GM19468 (cell line): ENCODE measurements at regions not wholly inside any gene's neighbourhood (a gene's known extent, or its start where the extent isn't known, plus 50 kb on each side); places are given as distances from the start of the nearest gene placed in this dataset.
A peak's percentile ranks its signal among the peaks of the same experiment; 100 is the strongest.
"Not testable (repeated sequence)": the region's sequence is repeated elsewhere in the genome, so short reads cannot be mapped to it uniquely, and the experiment has no call there.

Experiments used
- ATAC-seq: cut with Tn5 transposase; IDR thresholded peaks from one replicate; pipeline ENCODE4 v1.9.1; 2021; ENCODE audit warnings: mild to moderate bottlenecking, moderate library complexity, moderate number of reproducible peaks; ENCODE audit not compliant: unreplicated experiment; ENCODE audit errors: extremely low read depth

DNA sequence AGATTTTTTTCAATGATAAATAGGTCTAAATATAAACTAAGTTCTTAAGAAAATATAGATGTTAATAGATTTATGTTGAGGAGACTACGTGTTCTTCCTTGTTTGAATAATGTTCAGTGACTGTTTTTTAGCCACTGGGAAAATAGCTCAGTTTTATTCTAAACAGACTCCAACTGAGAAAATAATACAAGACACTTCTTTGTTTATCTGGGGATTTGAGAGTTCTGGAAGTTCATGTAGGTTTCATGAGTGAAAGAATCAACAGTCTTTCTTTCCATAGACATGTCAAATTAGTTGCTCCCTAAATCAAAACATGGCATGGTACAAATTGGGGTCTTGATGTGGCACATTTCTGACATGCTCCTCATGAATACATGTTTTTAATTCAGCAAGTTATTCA, 177.7 kb downstream of the MREG start:
- no peak for ATAC-seq

- ATAC-seq = no peak
Observed at GRCh38 chr2:215835231-215835630, 178.1 kb downstream of the MREG start.

DNA sequence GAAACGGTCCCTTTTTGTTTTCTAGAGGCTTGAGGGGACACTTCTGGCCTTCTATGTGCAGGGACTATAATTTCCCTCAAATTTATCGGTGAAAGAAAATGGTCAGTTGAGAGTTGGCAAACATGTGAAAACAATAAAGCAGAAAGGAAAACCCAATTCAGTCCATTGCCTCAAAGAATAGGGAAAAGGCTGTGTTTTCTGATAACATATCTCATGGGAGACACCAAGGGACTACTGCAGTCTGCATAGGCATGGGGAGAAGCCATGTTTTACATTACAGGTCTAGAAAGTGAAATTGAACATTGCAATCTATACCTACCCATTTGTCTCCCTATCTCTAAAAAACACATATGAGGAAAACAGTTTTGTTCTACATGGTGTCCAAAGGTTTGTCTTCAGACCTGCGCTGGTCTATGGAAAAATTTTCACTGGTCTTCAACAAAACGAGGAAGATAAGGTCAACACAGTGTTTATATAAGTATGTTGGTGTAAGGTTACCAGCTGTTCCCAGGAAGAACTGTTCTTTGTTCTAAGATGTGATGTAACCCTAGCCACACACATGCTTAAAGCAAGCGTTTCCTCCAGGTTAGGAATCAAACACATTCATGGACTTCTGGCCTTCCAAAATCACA, 179.7 kb downstream of the MREG start:
- no peak for ATAC-seq

- ATAC-seq = no peak
Observed at GRCh38 chr2:215832791-215833190, 180.6 kb downstream of the MREG start.

DNA sequence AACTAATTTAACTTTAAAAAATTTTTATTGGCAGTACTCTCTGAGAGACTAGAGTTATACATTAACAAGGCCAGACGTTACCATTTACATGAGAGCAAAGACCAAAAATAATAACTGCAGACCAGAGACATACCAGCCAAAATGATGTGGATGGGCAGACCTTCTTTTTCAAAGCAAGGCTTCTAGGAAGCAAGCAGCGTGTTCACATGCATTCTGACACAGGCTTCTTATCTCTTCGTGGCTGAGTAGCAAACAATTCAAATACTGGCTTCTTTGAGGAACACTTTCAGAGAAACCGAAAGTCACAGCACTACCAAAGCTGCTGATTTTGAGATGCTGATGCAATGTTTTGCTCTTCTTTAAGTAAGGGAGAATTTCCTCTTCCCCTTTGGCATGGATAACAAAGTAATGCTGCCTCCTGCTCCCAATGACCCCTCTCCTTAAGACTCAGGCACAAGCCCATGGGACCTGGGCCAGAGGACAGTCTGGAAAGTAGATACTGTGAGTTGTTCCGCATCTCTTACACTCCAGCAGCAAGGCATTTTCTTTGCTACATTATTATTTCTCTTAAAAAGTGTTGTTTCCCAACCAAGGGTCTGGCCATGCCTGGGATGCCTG, 181.9 kb downstream of the MREG start:
- ATAC-seq = no peak

DNA sequence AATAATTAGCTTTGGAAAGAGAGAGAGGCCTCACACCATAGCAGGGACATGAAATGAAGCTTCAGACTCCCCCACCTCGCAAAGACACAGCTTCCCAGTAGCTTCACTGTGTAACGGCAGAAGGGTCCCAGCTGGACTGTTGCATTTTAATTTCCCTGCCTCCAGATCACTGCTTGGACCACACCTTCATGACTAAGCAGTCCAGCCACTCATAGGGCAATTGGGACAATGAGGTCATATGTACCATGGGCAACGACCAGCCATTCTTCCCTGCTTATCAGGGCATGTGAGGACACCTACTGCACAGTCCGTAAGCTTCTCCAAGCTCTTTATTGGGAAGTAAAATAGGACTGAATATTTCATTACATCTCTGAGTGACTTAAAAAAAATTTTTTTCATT, 183.0 kb downstream of the MREG start:
- ATAC-seq = no peak

DNA sequence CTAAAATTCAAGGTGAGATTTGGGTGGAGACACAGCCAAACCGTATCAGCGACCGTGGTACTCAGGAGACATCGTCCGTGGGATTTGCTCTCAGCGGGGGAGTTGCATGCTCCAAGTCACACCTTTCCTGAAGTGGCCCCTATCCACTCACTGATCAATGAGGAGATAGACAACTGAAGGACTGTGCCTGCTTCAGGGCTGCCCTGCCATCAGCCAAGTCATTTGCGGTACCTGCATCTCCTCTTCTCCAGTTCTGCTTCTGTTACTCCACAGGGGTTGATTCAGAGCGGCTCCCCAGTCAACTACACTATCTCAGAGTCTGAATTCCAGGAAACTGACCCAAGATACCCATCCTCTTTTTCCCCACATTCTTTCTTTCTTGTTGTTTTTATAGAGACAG, 184.1 kb downstream of the MREG start:
- no peak for ATAC-seq

DNA sequence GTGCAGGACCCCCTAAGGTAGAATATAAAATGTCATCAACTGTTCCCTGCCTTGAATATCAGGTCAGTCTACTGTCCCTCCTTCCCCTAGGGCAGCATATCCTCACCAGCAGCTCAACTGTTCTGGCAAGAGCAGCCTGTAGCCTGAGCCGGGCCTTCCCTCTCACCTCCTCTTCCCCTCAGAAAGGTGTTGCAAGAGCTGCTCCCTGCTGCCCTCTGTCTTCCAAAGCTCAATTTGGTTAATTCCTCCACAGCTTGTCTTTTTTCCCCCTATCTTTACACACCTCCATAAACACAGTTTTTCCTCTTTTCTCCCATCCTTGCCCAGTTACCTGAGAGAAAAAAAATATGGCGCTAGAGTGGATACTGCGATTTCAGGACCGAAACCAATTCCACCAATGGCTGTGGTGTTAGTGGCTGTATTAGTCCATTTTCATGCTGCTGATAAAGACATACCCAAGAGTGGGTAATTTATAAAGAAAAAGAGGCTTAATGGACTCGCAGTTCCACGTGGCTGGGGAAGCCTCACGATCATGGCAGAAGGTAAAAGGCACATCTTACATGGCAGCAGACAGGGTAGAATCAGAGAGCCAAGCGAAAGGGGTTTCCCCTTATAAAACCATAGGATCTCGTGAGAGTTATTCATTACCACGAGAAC, 184.7 kb downstream of the MREG start:
- ATAC-seq = peak; percentile 17

DNA sequence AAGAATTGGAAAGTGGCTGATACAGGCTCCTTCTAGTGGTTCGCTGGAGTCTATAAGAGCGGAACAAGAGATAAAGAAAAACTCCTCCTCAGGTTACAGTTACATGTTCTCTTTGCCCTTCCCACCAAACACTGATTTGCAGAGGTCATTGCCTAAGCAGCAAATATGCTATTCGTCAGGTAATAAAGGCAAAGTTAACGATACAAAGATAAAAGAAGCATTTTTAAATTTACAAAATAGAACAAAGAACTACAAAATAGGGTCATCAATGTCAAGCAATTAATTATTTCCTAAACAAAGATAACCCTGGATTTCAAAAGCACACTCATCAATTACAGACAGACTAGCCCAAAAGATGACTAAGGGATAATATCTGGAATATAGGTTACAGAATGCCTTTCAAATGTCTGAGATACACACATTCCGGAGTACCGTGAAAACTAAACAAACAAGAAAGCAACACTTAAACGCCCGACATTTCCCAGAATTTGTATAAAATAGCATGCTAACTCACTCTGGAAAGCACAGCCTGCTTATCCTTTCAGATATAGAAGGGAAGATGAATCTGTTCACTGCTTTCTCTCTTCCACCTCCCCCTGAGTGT, 186.4 kb downstream of the MREG start:
- ATAC-seq = no peak

- ATAC-seq = no peak
Observed at GRCh38 chr2:215826376-215826775, 187.0 kb downstream of the MREG start.

- no peak for ATAC-seq
Observed at GRCh38 chr2:215825707-215826106, 187.6 kb downstream of the MREG start.

- not testable (repeated sequence) for ATAC-seq
Observed at GRCh38 chr2:215821298-215821697, 192.1 kb downstream of the MREG start.

DNA sequence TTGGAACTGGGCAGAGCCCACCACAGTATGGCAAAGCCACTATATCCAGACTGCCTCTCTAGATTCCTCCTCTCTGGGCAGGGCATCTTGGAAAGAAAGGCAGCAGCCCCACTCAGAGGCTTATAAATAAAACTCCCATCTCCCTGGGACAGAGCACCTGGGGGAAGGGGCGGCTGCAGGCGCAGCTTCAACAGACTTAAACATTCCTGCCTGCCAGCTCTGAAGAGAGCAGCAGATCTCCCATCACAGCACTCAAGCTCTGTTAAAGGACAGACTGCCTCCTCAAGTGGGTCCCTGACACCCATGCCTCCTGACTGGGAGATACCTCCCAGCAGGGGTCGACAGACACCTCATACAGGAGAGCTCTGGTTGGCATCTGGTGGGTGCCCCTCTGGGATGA, 193.6 kb downstream of the MREG start:
- ATAC-seq = not testable (repeated sequence)

DNA sequence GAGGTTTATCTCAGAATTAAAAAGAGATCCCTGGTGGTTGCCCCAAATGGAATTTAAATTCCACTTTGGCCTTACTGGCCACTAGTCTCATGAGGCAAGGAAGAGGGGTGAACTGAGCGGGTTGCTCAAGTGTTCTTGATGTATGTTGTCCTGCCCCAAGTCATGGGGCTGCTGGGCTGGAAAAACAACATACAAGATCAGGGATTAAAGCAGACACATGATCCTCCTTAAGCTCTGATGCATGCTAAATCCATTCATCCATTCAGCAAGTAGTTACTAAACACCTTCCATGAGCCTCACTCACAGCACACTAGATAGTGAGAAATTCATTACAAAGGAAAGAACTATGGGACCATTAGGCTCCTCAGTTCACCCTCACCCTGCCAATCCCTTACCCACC, 196.3 kb downstream of the MREG start:
- no peak for ATAC-seq

- ATAC-seq = no peak
Observed at GRCh38 chr2:215816424-215816823, 196.9 kb downstream of the MREG start.

GRCh38 chr2:215815960-215816359, 197.4 kb downstream of the MREG start:
- ATAC-seq = no peak

GRCh38 chr2:215812966-215813365, 200.4 kb downstream of the MREG start:
- ATAC-seq = no peak

DNA sequence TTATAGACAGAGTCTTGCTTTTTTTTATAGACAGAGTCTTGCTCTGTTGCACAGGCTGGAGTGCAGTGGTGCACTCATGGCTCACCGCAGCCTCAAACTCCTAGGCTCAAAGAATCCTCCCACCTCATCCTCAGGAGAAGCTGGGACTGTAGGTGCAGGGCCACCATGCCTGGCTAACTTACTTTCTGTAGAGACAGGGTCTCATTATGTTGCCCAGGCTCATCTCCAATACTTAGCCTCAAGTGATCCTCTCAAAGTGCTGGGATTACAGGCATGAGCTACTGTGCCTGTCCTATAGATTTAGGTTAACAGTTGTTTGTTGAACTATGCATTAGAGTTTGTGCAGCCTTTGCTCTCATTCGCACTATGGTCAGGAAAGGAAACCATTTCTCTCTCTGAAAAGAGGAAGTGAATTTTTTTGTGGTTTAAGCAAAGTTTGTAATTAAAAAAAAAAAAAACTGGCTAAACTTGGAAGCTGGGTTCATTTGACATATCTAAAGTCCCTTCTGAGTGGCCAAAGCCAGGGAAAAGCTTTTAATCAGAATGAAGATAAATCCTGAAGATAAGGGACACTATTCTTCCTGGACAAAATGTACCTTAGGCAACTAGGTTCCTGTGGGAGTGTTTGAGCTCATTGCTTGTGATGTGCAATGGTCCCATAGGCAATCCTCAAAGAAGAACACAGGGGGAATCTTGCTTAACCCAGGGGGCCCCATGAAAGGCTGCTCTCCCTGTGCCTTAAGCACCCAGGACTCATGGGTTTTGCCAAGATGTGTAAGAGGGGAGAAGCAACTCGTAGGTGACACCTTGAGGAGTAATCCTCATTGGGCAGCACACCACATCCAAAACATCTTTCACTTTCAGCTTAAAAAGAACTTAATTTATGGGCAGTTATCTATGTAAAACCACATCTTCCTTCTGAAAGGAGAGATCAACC, 201.7 kb downstream of the MREG start:
- peak; percentile 92 for ATAC-seq

DNA sequence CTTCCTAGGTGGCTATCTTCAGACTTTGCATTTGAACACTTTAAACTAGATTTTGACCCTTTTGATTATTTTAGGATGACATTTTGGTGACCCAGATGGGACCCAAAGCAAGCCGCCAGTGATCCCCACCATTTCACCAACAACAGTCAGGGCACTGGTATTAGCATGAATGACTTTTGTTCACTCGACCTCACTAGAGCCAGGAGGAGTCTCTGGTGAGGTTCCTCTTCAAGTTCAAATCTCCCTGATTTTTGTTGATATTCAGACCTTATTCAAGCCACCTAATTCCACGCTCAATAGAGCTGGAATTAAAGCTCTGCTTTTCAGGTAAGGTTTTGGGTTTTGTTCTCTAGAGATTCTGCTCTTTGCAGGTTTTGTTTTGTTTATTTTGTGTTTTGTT, 202.3 kb downstream of the MREG start:
- peak; percentile 3 for ATAC-seq

GRCh38 chr2:215808996-215809395, 204.4 kb downstream of the MREG start:
- no peak for ATAC-seq
